ENCODE measurements at regions not wholly inside any gene's neighbourhood (a gene's known extent, or its start where the extent isn't known, plus 50 kb on each side); places are given as distances from the start of the nearest gene placed in this dataset.

DNA sequence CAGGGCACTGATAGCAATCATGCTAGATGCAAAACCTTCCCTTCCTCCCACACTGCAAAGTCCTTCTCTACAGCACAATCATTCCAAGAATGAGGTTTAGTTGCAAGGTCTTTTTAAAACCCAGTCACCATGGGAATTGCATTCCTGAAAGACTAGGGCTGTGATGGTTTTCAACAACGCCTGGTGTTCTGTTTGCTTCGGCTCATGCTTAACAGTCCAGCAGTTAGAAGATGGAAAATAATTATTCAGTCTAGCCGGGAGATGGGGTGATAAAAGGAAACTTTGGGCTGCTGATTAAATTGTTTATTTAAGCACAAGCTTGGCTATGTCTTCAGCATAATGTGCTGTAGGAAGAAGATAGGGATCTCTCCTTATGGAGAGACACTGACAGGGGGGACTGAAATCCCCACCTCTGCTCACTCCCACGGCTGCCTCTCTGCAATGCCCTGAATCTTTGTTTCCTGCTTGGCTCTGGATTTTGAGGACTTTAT lies 211.4 kb downstream of the MID1IP1 start:
- no peak for TF ChIP-seq POLR2AphosphoS5 (IDR thresholded peaks at IDR 0.05; ENCODE audit: low read depth, low read length)
- no peak for TF ChIP-seq POLR2A (IDR thresholded peaks at IDR 0.05; ENCODE audit: low read depth, low read length)

All from GM12892 (cell line).